Endothelial cell of umbilical vein (primary cell): ENCODE measurements at regions not wholly inside any gene's neighbourhood (a gene's known extent, or its start where the extent isn't known, plus 50 kb on each side); places are given as distances from the start of the nearest gene placed in this dataset.

Experiments
- EZH2 ChIP-seq: IDR thresholded peaks from 2 replicates; pipeline ENCODE4 v1.6.1; 2012; ENCODE audit warnings: borderline replicate concordance, low read depth, mild to moderate bottlenecking, moderate library complexity, low read length, inconsistent platforms; ENCODE audit not compliant: severe bottlenecking
- JUN ChIP-seq: IDR thresholded peaks from 2 replicates; pipeline ENCODE4 v1.6.1; 2011; ENCODE audit warnings: borderline replicate concordance, low read depth; ENCODE audit not compliant: insufficient read length, insufficient read depth
- TF ChIP-seq, protein P1 (sequence below), 2 donors: IDR thresholded peaks; 1 replicate in 1 of 2; 2 replicates in 1 of 2; pipeline ENCODE4 v1.5.1; 2011; ENCODE audit warnings: low read length in 2 of 2, mild to moderate bottlenecking in 2 of 2, moderate library complexity in 2 of 2, control low read depth in 1 of 2, inconsistent platforms in 1 of 2, low read depth in 1 of 2; ENCODE audit not compliant: insufficient read depth in 1 of 2; ENCODE audit errors: extremely low read depth in 1 of 2
- TF ChIP-seq, protein P2 (sequence below): IDR thresholded peaks from 2 replicates; pipeline ENCODE4 v1.6.1; 2011; ENCODE audit not compliant: insufficient read depth, insufficient read length

- TF ChIP-seq, protein P1, sequence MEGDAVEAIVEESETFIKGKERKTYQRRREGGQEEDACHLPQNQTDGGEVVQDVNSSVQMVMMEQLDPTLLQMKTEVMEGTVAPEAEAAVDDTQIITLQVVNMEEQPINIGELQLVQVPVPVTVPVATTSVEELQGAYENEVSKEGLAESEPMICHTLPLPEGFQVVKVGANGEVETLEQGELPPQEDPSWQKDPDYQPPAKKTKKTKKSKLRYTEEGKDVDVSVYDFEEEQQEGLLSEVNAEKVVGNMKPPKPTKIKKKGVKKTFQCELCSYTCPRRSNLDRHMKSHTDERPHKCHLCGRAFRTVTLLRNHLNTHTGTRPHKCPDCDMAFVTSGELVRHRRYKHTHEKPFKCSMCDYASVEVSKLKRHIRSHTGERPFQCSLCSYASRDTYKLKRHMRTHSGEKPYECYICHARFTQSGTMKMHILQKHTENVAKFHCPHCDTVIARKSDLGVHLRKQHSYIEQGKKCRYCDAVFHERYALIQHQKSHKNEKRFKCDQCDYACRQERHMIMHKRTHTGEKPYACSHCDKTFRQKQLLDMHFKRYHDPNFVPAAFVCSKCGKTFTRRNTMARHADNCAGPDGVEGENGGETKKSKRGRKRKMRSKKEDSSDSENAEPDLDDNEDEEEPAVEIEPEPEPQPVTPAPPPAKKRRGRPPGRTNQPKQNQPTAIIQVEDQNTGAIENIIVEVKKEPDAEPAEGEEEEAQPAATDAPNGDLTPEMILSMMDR (IDR thresholded peaks at IDR 0.05; ENCODE audit: extremely low read depth in 1 of 2, insufficient read depth in 1 of 2, low read depth in 1 of 2, low read length in 2 of 2): no peak
- no peak for TF ChIP-seq EZH2
- no peak for TF ChIP-seq JUN
- TF ChIP-seq, protein P2, sequence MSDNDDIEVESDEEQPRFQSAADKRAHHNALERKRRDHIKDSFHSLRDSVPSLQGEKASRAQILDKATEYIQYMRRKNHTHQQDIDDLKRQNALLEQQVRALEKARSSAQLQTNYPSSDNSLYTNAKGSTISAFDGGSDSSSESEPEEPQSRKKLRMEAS: no peak
Measured at GRCh38 chr3:194212845-194213331, 76.9 kb downstream of the HES1 start.
